Pancreas (tissue), 10 donors: ENCODE measurements at regions not wholly inside any gene's neighbourhood (a gene's known extent, or its start where the extent isn't known, plus 50 kb on each side); places are given as distances from the start of the nearest gene placed in this dataset.

Source experiments
- ATAC-seq, 4 donors: fragments of 200-7000 bp; cut with Tn5 transposase; one replicate each; pipeline versions ENCODE4 v1.8.0 to v1.9.1; 2020; ENCODE audit warnings: mild to moderate bottlenecking in 4 of 4, moderate library complexity in 4 of 4
- DNase-seq, 6 donors: peaks; one replicate each; pipeline ENCODE4 v3.0.0-alpha.2; 2020
- FAIRE-seq: peaks from 2 replicates; lab custom pipeline; 2012; peaks lifted over from hg19 to GRCh38; lab: Jason Lieb, UNC
- H3K27ac ChIP-seq, 4 donors: fragments of 200-600 bp; sonication (generic); 1 replicate in 3 of 4; 2 replicates in 1 of 4; pipeline versions ENCODE4 v1.5.0 to v1.8.0; 2020
- H3K27me3 ChIP-seq, 4 donors: fragments of 200-600 bp; one replicate each; pipeline ENCODE4 v1.8.0; 2021
- H3K36me3 ChIP-seq, 3 donors: fragments of 200-600 bp; sonication (generic) in 1 of 3; one replicate each; pipeline versions ENCODE4 v1.5.0 to v1.8.0; 2020 to 2021
- H3K4me1 ChIP-seq, 3 donors: fragments of 200-600 bp; one replicate each; pipeline ENCODE4 v1.8.0; 2021
- H3K4me3 ChIP-seq, 4 donors: fragments of 200-600 bp; sonication (generic) in 2 of 4; one replicate each; pipeline versions ENCODE4 v1.5.0 to v1.8.0; 2020 to 2021
- H3K9me3 ChIP-seq, 4 donors: fragments of 200-600 bp; one replicate each; pipeline ENCODE4 v1.8.0; 2021
- WGBS, 2 donors: extraction: QIAGEN DNeasy Blood & Tissue Kit; methylation state at CpG; one replicate each; pipeline ENCODE4 v1.1.7; 2013; 5-methylcytosine and 5-hydroxymethylcytosine counted together
- intact Hi-C, 3 donors: fragments of 100-400 bp; cut with DNase I; formaldehyde crosslinking; loops; one replicate each; pipeline versions ENCODE4 v1.11.1 to v1.14.2; 2022
- TF ChIP-seq, protein P1 (sequence below), 4 donors: fragments of 200-600 bp; sonication (generic) in 3 of 4; IDR thresholded peaks; one replicate each; pipeline versions ENCODE4 v1.5.0 to v1.8.0; 2021; ENCODE audit warnings: antibody characterized with exemption in 4 of 4
- donor health status: healthy with polysubstance abuse.
- donor health status: DM: no; HTN: no; CAD: no; lungs with moderate emphysema.
- donor health status: DM: no; HTN: no; CAD: no.
- donor health status: control.
- donor health status: control.
- donor health status: Bipolar disorder and iron deficiency.
- donor health status: DM: yes; HTN: yes; CAD: no.
- donor health status: DM: no; HTN: no; CAD: no.
- donor health status: DM: no; HTN: no; CAD: no.
- donor health status: DM: yes; HTN: yes; CAD: no.

DNA sequence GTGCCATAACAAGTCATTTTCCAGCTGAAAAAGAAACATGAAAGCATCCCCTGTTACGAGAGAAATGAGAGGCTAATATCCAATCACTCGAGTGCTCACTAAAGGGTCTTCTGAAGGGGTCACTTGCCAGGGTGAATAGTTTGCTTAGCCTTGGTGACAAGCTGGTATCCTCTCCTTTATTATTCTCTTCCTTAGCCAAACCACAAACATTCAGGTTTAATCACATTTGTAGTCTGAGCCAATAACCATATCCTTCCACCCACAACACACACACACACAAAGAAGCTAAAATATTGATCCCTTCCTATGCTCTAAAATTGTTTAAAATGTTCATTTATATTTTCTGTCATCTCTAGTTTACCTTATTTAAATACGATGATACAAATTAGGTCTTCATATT, 240.5 kb upstream of the TMCO5A start:
- no peak for FAIRE-seq
- intact Hi-C loops, result no loop called here
- no peak for DNase-seq
- Histone ChIP-seq H3K27me3 (no peaks in the 10 kb centered on the region), H3K27ac (no peak overlapping the region), H3K36me3 (no peaks in the 10 kb centered on the region), H3K9me3 (no peaks in the 10 kb centered on the region), H3K4me1 (no peaks in the 10 kb centered on the region), H3K4me3 (no peak overlapping the region)
- 77 to 86% methylated on average over 3 of the region's 3 CpGs for WGBS, 2 donors
- ATAC-seq, result no peak
- TF ChIP-seq, protein P1, sequence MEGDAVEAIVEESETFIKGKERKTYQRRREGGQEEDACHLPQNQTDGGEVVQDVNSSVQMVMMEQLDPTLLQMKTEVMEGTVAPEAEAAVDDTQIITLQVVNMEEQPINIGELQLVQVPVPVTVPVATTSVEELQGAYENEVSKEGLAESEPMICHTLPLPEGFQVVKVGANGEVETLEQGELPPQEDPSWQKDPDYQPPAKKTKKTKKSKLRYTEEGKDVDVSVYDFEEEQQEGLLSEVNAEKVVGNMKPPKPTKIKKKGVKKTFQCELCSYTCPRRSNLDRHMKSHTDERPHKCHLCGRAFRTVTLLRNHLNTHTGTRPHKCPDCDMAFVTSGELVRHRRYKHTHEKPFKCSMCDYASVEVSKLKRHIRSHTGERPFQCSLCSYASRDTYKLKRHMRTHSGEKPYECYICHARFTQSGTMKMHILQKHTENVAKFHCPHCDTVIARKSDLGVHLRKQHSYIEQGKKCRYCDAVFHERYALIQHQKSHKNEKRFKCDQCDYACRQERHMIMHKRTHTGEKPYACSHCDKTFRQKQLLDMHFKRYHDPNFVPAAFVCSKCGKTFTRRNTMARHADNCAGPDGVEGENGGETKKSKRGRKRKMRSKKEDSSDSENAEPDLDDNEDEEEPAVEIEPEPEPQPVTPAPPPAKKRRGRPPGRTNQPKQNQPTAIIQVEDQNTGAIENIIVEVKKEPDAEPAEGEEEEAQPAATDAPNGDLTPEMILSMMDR (IDR thresholded peaks at IDR 0.05), result no peak

DNA sequence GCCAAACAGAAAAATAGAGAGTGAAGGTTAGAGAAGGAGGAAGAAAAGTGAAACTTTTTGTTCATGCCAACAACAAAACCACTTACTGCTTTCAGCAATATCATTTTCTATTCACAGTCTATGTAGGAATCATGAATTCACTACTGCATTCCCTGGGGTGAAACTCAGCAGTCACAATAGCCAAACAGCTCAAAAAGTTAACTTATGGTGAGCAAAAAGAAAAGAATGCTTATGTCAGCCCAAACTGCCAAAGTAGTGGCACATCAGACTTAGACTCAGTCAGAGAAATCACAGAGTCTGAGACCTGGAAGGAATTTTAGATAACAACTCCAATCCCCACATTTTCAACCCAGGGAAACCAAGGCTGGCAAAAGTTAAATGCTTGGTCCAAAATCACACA, 238.7 kb upstream of the TMCO5A start:
- no peaks in the 10 kb centered on the region for H3K27me3 ChIP-seq
- DNase-seq, result no peak
- no peak for ATAC-seq
- TF ChIP-seq, protein P1 (IDR thresholded peaks at IDR 0.05), result no peak
- FAIRE-seq, result no peak
- intact Hi-C loops, result no loop called here
- no peaks in the 10 kb centered on the region for H3K9me3 ChIP-seq
- no peak overlapping the region for H3K4me3 ChIP-seq
- no peaks in the 10 kb centered on the region for H3K36me3 ChIP-seq
- H3K4me1 ChIP-seq, result no peaks in the 10 kb centered on the region
- no peak overlapping the region for H3K27ac ChIP-seq

DNA sequence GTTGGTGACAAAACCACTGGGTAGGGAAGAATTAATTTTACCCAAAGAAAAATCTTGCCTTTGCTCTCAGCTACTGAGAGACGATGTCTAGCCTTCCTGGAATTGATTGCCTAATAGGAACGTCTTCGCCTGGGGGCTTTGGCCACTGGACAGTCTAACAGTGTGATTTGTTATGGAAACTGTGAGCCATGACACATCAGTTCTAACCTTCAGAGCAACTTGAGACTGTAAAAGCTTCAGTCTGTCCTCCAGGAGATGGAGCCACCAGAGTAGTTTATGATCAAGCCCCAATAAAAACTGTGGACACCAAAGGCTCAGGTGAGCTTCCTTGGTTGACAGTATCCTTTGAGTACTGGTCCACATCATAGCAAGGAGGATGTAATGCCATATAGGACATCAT, 235.8 kb upstream of the TMCO5A start:
- TF ChIP-seq, protein P1 (IDR thresholded peaks at IDR 0.05), result no peak
- intact Hi-C loops, result no loop called here
- H3K9me3 ChIP-seq, result no peaks in the 10 kb centered on the region
- no peak overlapping the region for H3K27ac ChIP-seq
- FAIRE-seq (no peak), ATAC-seq (no peak), DNase-seq (no peak)
- H3K36me3 ChIP-seq, result no peaks in the 10 kb centered on the region
- H3K4me1 ChIP-seq, result no peaks in the 10 kb centered on the region
- no peaks in the 10 kb centered on the region for H3K27me3 ChIP-seq
- H3K4me3 ChIP-seq, result no peak overlapping the region
- WGBS, 2 donors, result 73 to 85% methylated on average over 3 of the region's 3 CpGs

DNA sequence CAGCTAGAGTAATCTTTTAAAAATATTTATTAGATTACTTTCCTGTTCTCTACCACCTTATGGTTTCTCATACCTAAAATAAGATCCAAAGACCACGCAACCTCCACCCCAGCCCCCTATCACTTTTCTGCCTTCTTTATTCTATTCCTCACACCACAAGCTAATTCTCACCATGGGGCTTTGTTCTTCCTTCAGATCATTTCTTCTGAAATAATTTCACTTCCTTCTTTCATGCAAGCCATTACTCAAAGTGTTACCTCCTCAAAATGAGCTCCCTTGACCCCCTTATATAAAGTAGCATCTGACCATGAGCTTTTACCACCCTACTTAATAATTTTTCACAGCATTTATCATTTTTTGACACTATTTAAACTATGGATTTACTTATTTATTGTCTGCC, 233.2 kb upstream of the TMCO5A start:
- no peaks in the 10 kb centered on the region for H3K36me3 ChIP-seq
- 88% methylated on average over 1 of the region's 1 CpG for WGBS, 2 donors
- no peak for FAIRE-seq
- ATAC-seq, result no peak
- H3K4me3 ChIP-seq, result no peak overlapping the region
- TF ChIP-seq, protein P1 (IDR thresholded peaks at IDR 0.05), result no peak
- H3K9me3 ChIP-seq, result no peaks in the 10 kb centered on the region
- H3K4me1 ChIP-seq, result no peaks in the 10 kb centered on the region
- H3K27ac ChIP-seq, result no peak overlapping the region
- no peak for DNase-seq
- intact Hi-C loops, result no loop called here
- no peaks in the 10 kb centered on the region for H3K27me3 ChIP-seq

DNA sequence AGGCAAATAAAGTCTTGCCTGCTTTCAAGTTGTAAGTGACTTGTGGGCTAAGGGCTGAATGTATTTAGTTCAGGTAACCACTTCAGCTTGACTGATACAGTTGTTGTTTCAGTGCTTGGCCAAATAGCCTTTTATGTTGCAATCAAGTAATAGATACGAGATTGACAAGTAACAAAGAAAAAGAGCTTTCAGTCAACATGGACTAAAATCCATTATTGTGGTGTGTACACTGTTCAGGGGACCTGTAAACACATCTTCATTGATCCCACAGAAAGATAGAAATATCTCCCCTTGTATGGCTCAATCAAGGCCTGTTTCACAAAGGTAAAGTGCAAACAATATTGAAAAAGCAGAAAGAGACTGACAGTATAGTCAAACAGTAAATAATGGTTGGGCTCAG, 224.8 kb upstream of the TMCO5A start:
- Histone ChIP-seq H3K27me3 (no peaks in the 10 kb centered on the region), H3K27ac (no peak overlapping the region), H3K4me1 (no peaks in the 10 kb centered on the region), H3K9me3 (no peaks in the 10 kb centered on the region), H3K36me3 (no peaks in the 10 kb centered on the region), H3K4me3 (no peak overlapping the region)
- TF ChIP-seq, protein P1 (IDR thresholded peaks at IDR 0.05), result no peak
- intact Hi-C loops, result no loop called here
- DNase-seq, result no peak
- 45 to 46% methylated on average over 1 of the region's 1 CpG for WGBS, 2 donors
- no peak for FAIRE-seq
- ATAC-seq, result no peak
